ENCODE measurements at regions not wholly inside any gene's neighbourhood (a gene's known extent, or its start where the extent isn't known, plus 50 kb on each side); places are given as distances from the start of the nearest gene placed in this dataset.
"Not testable (repeated sequence)": the region's sequence is repeated elsewhere in the genome, so short reads cannot be mapped to it uniquely, and the experiment has no call there.

GRCh38 chr16:21358261-21358795 is 80.2 kb upstream of the CRYM start:
- H4K91ac ChIP-seq (ENCODE audit: insufficient read depth, low read depth, low read length); H2AK9ac ChIP-seq (replicated peaks; ENCODE audit: low read depth, low read length, poor library complexity); DNase-seq; in situ Hi-C loops (cut with MboI; ENCODE audit: low sequenced_read_pairs); H3K27me3 ChIP-seq (ENCODE audit: control insufficient read depth, insufficient read depth, low read length); H3K27ac ChIP-seq (ENCODE audit: insufficient read depth, low read length); H2AFZ ChIP-seq (replicated peaks; ENCODE audit: low read length, poor library complexity); H2BK20ac ChIP-seq (ENCODE audit: low read depth, low read length); H3K14ac ChIP-seq (replicated peaks; ENCODE audit: low read depth, low read length); H3K9me1 ChIP-seq (ENCODE audit: insufficient read depth, low read length); H2AK5ac ChIP-seq (ENCODE audit: low read depth, low read length); H3K4me1 ChIP-seq (ENCODE audit: control insufficient read depth, insufficient read depth, low read length); CTCF ChIA-PET; H3K9ac ChIP-seq (ENCODE audit: low read depth, low read length); dilution Hi-C loops (cut with HindIII; ENCODE audit: low sequenced_read_pairs, unreplicated experiment); H3K23ac ChIP-seq (ENCODE audit: low read depth, low read length); H4K5ac ChIP-seq (ENCODE audit: low read depth, low read length); H3K56ac ChIP-seq (ENCODE audit: extremely low read depth, insufficient read depth, low read length); H2BK120ac ChIP-seq (ENCODE audit: low read depth, low read length); intact Hi-C loops (cut with micrococcal nuclease); H4K20me1 ChIP-seq (ENCODE audit: insufficient read depth, low read length); H2BK15ac ChIP-seq (ENCODE audit: low read depth, low read length); H3K36me3 ChIP-seq (ENCODE audit: control insufficient read depth, insufficient read depth, low read length); ATAC-seq (ENCODE audit: low read depth); POLR2A ChIA-PET (ENCODE audit: unreplicated experiment); H3K18ac ChIP-seq (ENCODE audit: low read depth, low read length); BruUV-seq (replicated peaks); H2BK5ac ChIP-seq (ENCODE audit: low read depth, low read length, poor library complexity, severe bottlenecking); H3K9me3 ChIP-seq (ENCODE audit: control insufficient read depth, insufficient read depth, low read length); H4K8ac ChIP-seq (ENCODE audit: low read depth in 2 of 2, low read length in 2 of 2); H3K79me1 ChIP-seq (ENCODE audit: low read depth in 1 of 2, low read length in 2 of 2); H3K4me2 ChIP-seq (ENCODE audit: low read depth, low read length); H3K4ac ChIP-seq (ENCODE audit: low read depth, low read length); H3K4me3 ChIP-seq (ENCODE audit: insufficient read depth, low read depth, low read length): not testable (repeated sequence)
- WGBS, 2 experiments (ENCODE audit: extremely low coverage in 2 of 2, insufficient read length in 1 of 2) = no CpG with 5 or more reads among the region's 18 CpGs

GRCh38 chr16:21356308-21356707 is 78.2 kb upstream of the CRYM start:
- H3K9ac ChIP-seq (ENCODE audit: low read depth, low read length); H3K36me3 ChIP-seq (ENCODE audit: control insufficient read depth, insufficient read depth, low read length); H3K18ac ChIP-seq (ENCODE audit: low read depth, low read length); H2BK120ac ChIP-seq (ENCODE audit: low read depth, low read length); H3K14ac ChIP-seq (replicated peaks; ENCODE audit: low read depth, low read length); DNase-seq; intact Hi-C loops (cut with micrococcal nuclease); H3K4me1 ChIP-seq (ENCODE audit: control insufficient read depth, insufficient read depth, low read length); H3K27me3 ChIP-seq (ENCODE audit: control insufficient read depth, insufficient read depth, low read length); BruUV-seq (replicated peaks); dilution Hi-C loops (cut with HindIII; ENCODE audit: low sequenced_read_pairs, unreplicated experiment); H4K8ac ChIP-seq (ENCODE audit: low read depth in 2 of 2, low read length in 2 of 2); H3K27ac ChIP-seq (ENCODE audit: insufficient read depth, low read length); POLR2A ChIA-PET (ENCODE audit: unreplicated experiment); H2AK9ac ChIP-seq (replicated peaks; ENCODE audit: low read depth, low read length, poor library complexity); in situ Hi-C loops (cut with MboI; ENCODE audit: low sequenced_read_pairs); H3K9me3 ChIP-seq (ENCODE audit: control insufficient read depth, insufficient read depth, low read length); H4K91ac ChIP-seq (ENCODE audit: insufficient read depth, low read depth, low read length); H4K20me1 ChIP-seq (ENCODE audit: insufficient read depth, low read length); H3K4me3 ChIP-seq (ENCODE audit: insufficient read depth, low read depth, low read length); H3K79me1 ChIP-seq (ENCODE audit: low read depth in 1 of 2, low read length in 2 of 2); H4K5ac ChIP-seq (ENCODE audit: low read depth, low read length); H2AK5ac ChIP-seq (ENCODE audit: low read depth, low read length); H3K9me1 ChIP-seq (ENCODE audit: insufficient read depth, low read length); H3K4ac ChIP-seq (ENCODE audit: low read depth, low read length); H3K4me2 ChIP-seq (ENCODE audit: low read depth, low read length); H3K23ac ChIP-seq (ENCODE audit: low read depth, low read length); CTCF ChIA-PET; H3K56ac ChIP-seq (ENCODE audit: extremely low read depth, insufficient read depth, low read length); H2AFZ ChIP-seq (replicated peaks; ENCODE audit: low read length, poor library complexity); H2BK15ac ChIP-seq (ENCODE audit: low read depth, low read length); ATAC-seq (ENCODE audit: low read depth); H2BK5ac ChIP-seq (ENCODE audit: low read depth, low read length, poor library complexity, severe bottlenecking); H2BK20ac ChIP-seq (ENCODE audit: low read depth, low read length): not testable (repeated sequence)
- WGBS, 2 experiments (ENCODE audit: extremely low coverage in 2 of 2, insufficient read length in 1 of 2) = no CpG with 5 or more reads among the region's 10 CpGs
